Activated CD4-positive, alpha-beta T cell treated with anti-CD3 and anti-CD28 coated beads for 36 hours (primary cell): ENCODE measurements at regions not wholly inside any gene's neighbourhood (a gene's known extent, or its start where the extent isn't known, plus 50 kb on each side); places are given as distances from the start of the nearest gene placed in this dataset.
"Not testable (repeated sequence)": the region's sequence is repeated elsewhere in the genome, so short reads cannot be mapped to it uniquely, and the experiment has no call there.

Experiments
- ATAC-seq: fragments of 200-7000 bp; cut with Tn5 transposase; one replicate; pipeline ENCODE4 v1.10.0; 2021; ENCODE audit warnings: mild to moderate bottlenecking, moderate library complexity
- CTCF ChIA-PET: fragments of 350-600 bp; sonication (Branson Sonifier 250); formaldehyde crosslinking; loops from one replicate; lab custom pipeline; 2021; ENCODE audit warnings: antibody characterized with exemption; lab: Charles Lee
- POLR2A ChIA-PET: fragments of 350-600 bp; sonication (Branson Sonifier 250); formaldehyde crosslinking; loops from one replicate; lab custom pipeline; 2021; ENCODE audit warnings: antibody characterized with exemption, inconsistent platforms; lab: Charles Lee
- DNase-seq: peaks from one replicate; pipeline ENCODE4 v3.0.0-alpha.2; 2020
- H3K27ac Mint-ChIP-seq: one replicate; pipeline ENCODE4 v1.8.0; 2021; ENCODE audit warnings: mixed read lengths
- H3K27me3 Mint-ChIP-seq: one replicate; pipeline ENCODE4 v1.8.0; 2021; ENCODE audit warnings: mixed read lengths
- H3K36me3 Mint-ChIP-seq: one replicate; pipeline ENCODE4 v1.8.0; 2021; ENCODE audit warnings: low read depth, mixed read lengths
- H3K4me1 Mint-ChIP-seq: one replicate; pipeline ENCODE4 v1.8.0; 2021; ENCODE audit warnings: mixed read lengths
- H3K4me3 Mint-ChIP-seq: one replicate; pipeline ENCODE4 v1.8.0; 2021; ENCODE audit warnings: mild to moderate bottlenecking, moderate library complexity, mixed read lengths
- H3K9me3 Mint-ChIP-seq: one replicate; pipeline ENCODE4 v1.8.0; 2021; ENCODE audit warnings: low read depth, mixed read lengths
- intact Hi-C, 2 experiments: fragments of 100-400 bp; cut with DNase I in 1 of 2; cut with micrococcal nuclease in 1 of 2; formaldehyde crosslinking; loops; one replicate each; pipeline versions ENCODE4 v1.14.2 to v1.15.1; 2022 to 2024; cut with DNase I, micrococcal nuclease

- DNase-seq (peak; percentile 48), ATAC-seq (peak; percentile 73)
- intact Hi-C loops = loop anchor here (1.0 to 5.0 kb wide), 2 partner anchors 62 to 158 kb away; no protein-coding TSS in a partner anchor
- H3K4me3 Mint-ChIP-seq = no peak overlapping the region
- H3K27ac Mint-ChIP-seq = no peak overlapping the region
- ChIA-PET CTCF (interaction anchor here (0.6 to 3.8 kb wide), 11 partner anchors 10 to 1339 kb away, joined by 3 to 21 read pairs (median 4); no protein-coding TSS in a partner anchor), POLR2A (no interaction called here)
- peaks cover 2% of the 10 kb centered on the region for H3K27me3 Mint-ChIP-seq
- H3K36me3 Mint-ChIP-seq = no peaks in the 10 kb centered on the region
- H3K9me3 Mint-ChIP-seq = peaks cover 2% of the 10 kb centered on the region
- H3K4me1 Mint-ChIP-seq = no peaks in the 10 kb centered on the region
Measured at GRCh38 chr5:79924936-79925893, 65.8 kb downstream of the MTX3 start.

GRCh38 chr5:79923431-79923830 is 67.6 kb downstream of the MTX3 start:
- intact Hi-C loops = no loop called here
- no peak overlapping the region for H3K27ac Mint-ChIP-seq
- ATAC-seq = no peak
- ChIA-PET CTCF (interaction anchor here (0.6 to 3.8 kb wide), 7 partner anchors 12 to 1184 kb away, joined by 3 to 21 read pairs (median 5); no protein-coding TSS in a partner anchor), POLR2A (no interaction called here)
- no peaks in the 10 kb centered on the region for H3K36me3 Mint-ChIP-seq
- no peak overlapping the region for H3K4me3 Mint-ChIP-seq
- no peaks in the 10 kb centered on the region for H3K4me1 Mint-ChIP-seq
- H3K9me3 Mint-ChIP-seq = peaks cover 5% of the 10 kb centered on the region
- H3K27me3 Mint-ChIP-seq = peaks cover 2% of the 10 kb centered on the region
- DNase-seq = no peak

- ChIA-PET POLR2A (interaction anchor here (0.6 kb wide), 1 partner anchor 112 kb away, joined by 3 read pairs; no protein-coding TSS in a partner anchor), CTCF (interaction anchor here (0.5 to 3.8 kb wide), 5 partner anchors 69 to 423 kb away, joined by 3 to 21 read pairs (median 4); no protein-coding TSS in a partner anchor)
- Mint-ChIP-seq H3K27ac (no peak overlapping the region), H3K36me3 (no peaks in the 10 kb centered on the region), H3K4me3 (no peak overlapping the region), H3K9me3 (peaks cover 9% of the 10 kb centered on the region), H3K4me1 (no peaks in the 10 kb centered on the region), H3K27me3 (peaks cover 2% of the 10 kb centered on the region)
- intact Hi-C loops = no loop called here
- no peak for DNase-seq
- ATAC-seq = no peak
Measured at GRCh38 chr5:79922626-79923025, 68.4 kb downstream of the MTX3 start.

- H3K4me3 Mint-ChIP-seq, CTCF ChIA-PET, H3K27ac Mint-ChIP-seq, H3K27me3 Mint-ChIP-seq, intact Hi-C loops, H3K9me3 Mint-ChIP-seq, DNase-seq, H3K4me1 Mint-ChIP-seq, H3K36me3 Mint-ChIP-seq, POLR2A ChIA-PET, ATAC-seq: not testable (repeated sequence)
Measured at GRCh38 chr5:79907452-79907851, 83.6 kb downstream of the MTX3 start.

GRCh38 chr5:79902571-79902970 is 88.5 kb downstream of the MTX3 start:
- H3K4me1 Mint-ChIP-seq, CTCF ChIA-PET, H3K4me3 Mint-ChIP-seq, DNase-seq, POLR2A ChIA-PET, H3K27ac Mint-ChIP-seq, H3K36me3 Mint-ChIP-seq, intact Hi-C loops, H3K9me3 Mint-ChIP-seq, ATAC-seq: not testable (repeated sequence)
- H3K27me3 Mint-ChIP-seq = peaks cover 13% of the 10 kb centered on the region

GRCh38 chr5:79901631-79902030 is 89.4 kb downstream of the MTX3 start:
- no peak overlapping the region for H3K27ac Mint-ChIP-seq
- intact Hi-C loops = no loop called here
- H3K4me1 Mint-ChIP-seq = no peaks in the 10 kb centered on the region
- H3K4me3 Mint-ChIP-seq = no peak overlapping the region
- POLR2A ChIA-PET = no interaction called here
- H3K9me3 Mint-ChIP-seq = no peaks in the 10 kb centered on the region
- no peaks in the 10 kb centered on the region for H3K36me3 Mint-ChIP-seq
- CTCF ChIA-PET = no interaction called here
- DNase-seq (no peak), ATAC-seq (no peak)
- H3K27me3 Mint-ChIP-seq = peaks cover 20% of the 10 kb centered on the region

- intact Hi-C loops = no loop called here
- ATAC-seq (no peak), DNase-seq (no peak)
- ChIA-PET CTCF (no interaction called here), POLR2A (no interaction called here)
- peaks cover 37% of the 10 kb centered on the region for H3K27me3 Mint-ChIP-seq
- no peak overlapping the region for H3K4me3 Mint-ChIP-seq
- H3K36me3 Mint-ChIP-seq = no peaks in the 10 kb centered on the region
- H3K9me3 Mint-ChIP-seq = no peaks in the 10 kb centered on the region
- no peaks in the 10 kb centered on the region for H3K4me1 Mint-ChIP-seq
- H3K27ac Mint-ChIP-seq = no peak overlapping the region
Measured at GRCh38 chr5:79898611-79899010, 92.5 kb downstream of the MTX3 start.

- DNase-seq = no peak
- ChIA-PET POLR2A (no interaction called here), CTCF (interaction anchor here (0.7 to 1.0 kb wide), 2 partner anchors 15 to 189 kb away, joined by 3 to 4 read pairs; no protein-coding TSS in a partner anchor)
- Mint-ChIP-seq H3K36me3 (no peaks in the 10 kb centered on the region), H3K4me3 (no peak overlapping the region), H3K4me1 (no peaks in the 10 kb centered on the region), H3K9me3 (no peaks in the 10 kb centered on the region), H3K27me3 (peaks cover 41% of the 10 kb centered on the region), H3K27ac (no peak overlapping the region)
- intact Hi-C loops = no loop called here
- no peak for ATAC-seq
Measured at GRCh38 chr5:79893976-79894375, 97.1 kb downstream of the MTX3 start.

GRCh38 chr5:79893485-79893884 is 97.6 kb downstream of the MTX3 start:
- ChIA-PET CTCF (interaction anchor here (0.7 to 1.0 kb wide), 2 partner anchors 15 to 188 kb away, joined by 3 to 4 read pairs; no protein-coding TSS in a partner anchor), POLR2A (interaction anchor here (0.7 kb wide), 1 partner anchor 761 kb away, joined by 3 read pairs; the partner anchor contains the start of gene DHFR)
- Mint-ChIP-seq H3K27ac (no peak overlapping the region), H3K4me3 (no peak overlapping the region), H3K9me3 (no peaks in the 10 kb centered on the region), H3K4me1 (no peaks in the 10 kb centered on the region), H3K36me3 (no peaks in the 10 kb centered on the region), H3K27me3 (peaks cover 36% of the 10 kb centered on the region)
- intact Hi-C loops = no loop called here
- DNase-seq (no peak), ATAC-seq (no peak)

GRCh38 chr5:79890930-79891249 is 100.2 kb downstream of the MTX3 start:
- ChIA-PET POLR2A (no interaction called here), CTCF (no interaction called here)
- ATAC-seq (no peak), DNase-seq (no peak)
- Mint-ChIP-seq H3K36me3 (no peaks in the 10 kb centered on the region), H3K4me1 (no peaks in the 10 kb centered on the region), H3K27ac (no peak overlapping the region), H3K9me3 (peaks cover 5% of the 10 kb centered on the region), H3K27me3 (peaks cover 21% of the 10 kb centered on the region), H3K4me3 (no peak overlapping the region)
- intact Hi-C loops = no loop called here

- Mint-ChIP-seq H3K4me1 (no peaks in the 10 kb centered on the region), H3K27me3 (peaks cover 16% of the 10 kb centered on the region), H3K27ac (no peak overlapping the region), H3K36me3 (no peaks in the 10 kb centered on the region), H3K9me3 (peaks cover 5% of the 10 kb centered on the region), H3K4me3 (no peak overlapping the region)
- DNase-seq = no peak
- ATAC-seq = no peak
- CTCF ChIA-PET = no interaction called here
- intact Hi-C loops = no loop called here
- POLR2A ChIA-PET = no interaction called here
Measured at GRCh38 chr5:79890119-79890929, 100.7 kb downstream of the MTX3 start.
